Left forelimb (tissue), 1 donor: ENCODE measurements at regions not wholly inside any gene's neighbourhood (a gene's known extent, or its start where the extent isn't known, plus 50 kb on each side); places are given as distances from the start of the nearest gene placed in this dataset.

Experiments
- DNase-seq: peaks from one replicate; pipeline ENCODE4 v3.0.0-alpha.2; 2018; ENCODE audit warnings: low spot score

- DNase-seq: peak; percentile 49
These were observed 79.5 kb upstream of the IRX3 start for GRCh38 chr16:54365990-54366634.

- DNase-seq: no peak
These were observed 77.2 kb upstream of the IRX3 start for GRCh38 chr16:54363766-54364165.

- DNase-seq: no peak
These were observed 76.1 kb upstream of the IRX3 start for GRCh38 chr16:54362591-54363206.

- no peak for DNase-seq
These were observed 74.7 kb upstream of the IRX3 start for GRCh38 chr16:54361246-54361645.

- no peak for DNase-seq
These were observed 74.1 kb upstream of the IRX3 start for GRCh38 chr16:54360681-54361080.

- DNase-seq: no peak
These were observed 73.0 kb upstream of the IRX3 start for GRCh38 chr16:54359555-54359954.

- no peak for DNase-seq
These were observed 72.5 kb upstream of the IRX3 start for GRCh38 chr16:54359081-54359480.

- no peak for DNase-seq
These were observed 69.8 kb upstream of the IRX3 start for GRCh38 chr16:54356391-54356790.

- no peak for DNase-seq
These were observed 68.7 kb upstream of the IRX3 start for GRCh38 chr16:54355251-54355650.

GRCh38 chr16:54353097-54353496, 66.5 kb upstream of the IRX3 start:
- no peak for DNase-seq

GRCh38 chr16:54351171-54351570, 64.6 kb upstream of the IRX3 start:
- DNase-seq: no peak

- DNase-seq: no peak
These were observed 61.4 kb upstream of the IRX3 start for GRCh38 chr16:54347961-54348360.

- DNase-seq: no peak
These were observed 59.5 kb upstream of the IRX3 start for GRCh38 chr16:54346041-54346440.

GRCh38 chr16:54344646-54345630, 58.4 kb upstream of the IRX3 start:
- no peak for DNase-seq

- DNase-seq: no peak
These were observed 56.4 kb upstream of the IRX3 start for GRCh38 chr16:54342966-54343365.

GRCh38 chr16:54341892-54342776, 55.5 kb upstream of the IRX3 start:
- DNase-seq: no peak

GRCh38 chr16:54340531-54340930, 53.9 kb upstream of the IRX3 start:
- DNase-seq: no peak

GRCh38 chr16:54336631-54337204, 50.1 kb upstream of the IRX3 start:
- no peak for DNase-seq
